ENCODE measurements at regions not wholly inside any gene's neighbourhood (a gene's known extent, or its start where the extent isn't known, plus 50 kb on each side); places are given as distances from the start of the nearest gene placed in this dataset.

DNA sequence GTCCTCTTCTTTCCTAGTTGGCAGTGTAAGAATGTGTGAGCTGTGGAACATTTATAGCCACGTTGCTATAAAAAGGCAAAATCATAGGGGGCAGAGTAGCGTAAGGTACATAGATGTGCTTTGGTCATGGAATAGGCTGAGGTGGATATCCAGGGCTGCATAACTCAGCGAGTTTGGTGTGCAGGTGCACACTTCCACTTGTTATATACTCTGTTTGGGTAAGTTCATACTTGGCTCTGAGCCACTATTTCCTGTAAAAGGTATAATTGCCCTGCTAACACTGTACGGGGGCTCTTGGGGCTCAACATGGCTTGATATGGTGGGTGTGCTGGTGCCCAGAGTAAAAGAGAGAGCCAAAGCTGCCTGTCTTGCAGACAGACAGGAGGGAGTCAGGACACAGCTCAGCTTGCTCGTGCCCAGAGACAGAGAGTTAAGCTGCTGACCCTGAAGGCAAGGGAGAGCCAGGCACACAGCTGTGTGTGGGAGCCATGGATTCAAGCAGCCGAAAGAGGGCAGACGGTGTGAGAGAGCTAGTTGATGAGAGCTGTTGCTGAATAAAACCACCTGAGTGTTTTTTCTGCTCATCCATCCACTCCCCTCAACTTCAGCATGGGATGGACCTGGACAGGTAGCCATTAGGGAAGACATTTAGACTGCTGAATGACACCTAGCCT is 126.7 kb downstream of the DKK1 start:
- TF ChIP-seq, protein P1, sequence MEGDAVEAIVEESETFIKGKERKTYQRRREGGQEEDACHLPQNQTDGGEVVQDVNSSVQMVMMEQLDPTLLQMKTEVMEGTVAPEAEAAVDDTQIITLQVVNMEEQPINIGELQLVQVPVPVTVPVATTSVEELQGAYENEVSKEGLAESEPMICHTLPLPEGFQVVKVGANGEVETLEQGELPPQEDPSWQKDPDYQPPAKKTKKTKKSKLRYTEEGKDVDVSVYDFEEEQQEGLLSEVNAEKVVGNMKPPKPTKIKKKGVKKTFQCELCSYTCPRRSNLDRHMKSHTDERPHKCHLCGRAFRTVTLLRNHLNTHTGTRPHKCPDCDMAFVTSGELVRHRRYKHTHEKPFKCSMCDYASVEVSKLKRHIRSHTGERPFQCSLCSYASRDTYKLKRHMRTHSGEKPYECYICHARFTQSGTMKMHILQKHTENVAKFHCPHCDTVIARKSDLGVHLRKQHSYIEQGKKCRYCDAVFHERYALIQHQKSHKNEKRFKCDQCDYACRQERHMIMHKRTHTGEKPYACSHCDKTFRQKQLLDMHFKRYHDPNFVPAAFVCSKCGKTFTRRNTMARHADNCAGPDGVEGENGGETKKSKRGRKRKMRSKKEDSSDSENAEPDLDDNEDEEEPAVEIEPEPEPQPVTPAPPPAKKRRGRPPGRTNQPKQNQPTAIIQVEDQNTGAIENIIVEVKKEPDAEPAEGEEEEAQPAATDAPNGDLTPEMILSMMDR (IDR thresholded peaks at IDR 0.05; ENCODE audit: borderline replicate concordance, extremely low read depth, low read length, poor library complexity, severe bottlenecking) = no peak
- no peak for TF ChIP-seq EZH2 (IDR thresholded peaks at IDR 0.05; ENCODE audit: borderline replicate concordance, low read depth, low read length, severe bottlenecking)

Measured in DND-41 (cell line).